ENCODE measurements at regions not wholly inside any gene's neighbourhood (a gene's known extent, or its start where the extent isn't known, plus 50 kb on each side); places are given as distances from the start of the nearest gene placed in this dataset.

- TF ChIP-seq CTCF (IDR thresholded peaks at IDR 0.05): no peak
- TF ChIP-seq POLR2A (IDR thresholded peaks at IDR 0.05): no peak
- no peak for TF ChIP-seq POLR2AphosphoS5 (IDR thresholded peaks at IDR 0.05)
- no peak for TF ChIP-seq EP300 (IDR thresholded peaks at IDR 0.05)
These were observed 161.1 kb downstream of the BTG1 start for GRCh38 chr12:91984556-91984955.

Measured in sigmoid colon (tissue), 4 donors.